H1 (cell line): ENCODE measurements at regions not wholly inside any gene's neighbourhood (a gene's known extent, or its start where the extent isn't known, plus 50 kb on each side); places are given as distances from the start of the nearest gene placed in this dataset.
"Not testable (repeated sequence)": the region's sequence is repeated elsewhere in the genome, so short reads cannot be mapped to it uniquely, and the experiment has no call there.

ENCODE experiments used
- CTCF ChIA-PET: fragments of 300-600 bp; sonication (Branson Sonifier 250); formaldehyde crosslinking; loops from one replicate; lab custom pipeline; 2021; ENCODE audit not compliant: partially characterized antibody; lab: Charles Lee
- POLR2A ChIA-PET: fragments of 300-600 bp; sonication (Branson Sonifier 250); formaldehyde crosslinking; loops from one replicate; lab custom pipeline; 2021; ENCODE audit warnings: inconsistent platforms; ENCODE audit not compliant: partially characterized antibody; lab: Charles Lee
- DNase-seq, 2 experiments: peaks; one replicate each; pipeline versions ENCODE4 v3.0.0 to v3.0.0-alpha.2; 2010 to 2022; ENCODE audit warnings: low spot score in 2 of 2, low read depth in 1 of 2, mixed read lengths in 1 of 2
- FAIRE-seq: peaks from 2 replicates; lab custom pipeline; 2011; peaks lifted over from hg19 to GRCh38; lab: Jason Lieb, UNC
- H2AFZ ChIP-seq: 2 replicates; pipeline ENCODE4 v1.8.1; 2012; ENCODE audit warnings: low read length, inconsistent platforms
- H2AK5ac ChIP-seq: 2 replicates; pipeline ENCODE4 v1.6.1; 2013; ENCODE audit warnings: low read depth, low read length
- H2BK120ac ChIP-seq: replicated peaks from 2 replicates; pipeline ENCODE3; 2013; ENCODE audit warnings: low read depth, low read length, inconsistent platforms
- H2BK12ac ChIP-seq: 2 replicates; pipeline ENCODE4 v1.6.1; 2013; ENCODE audit warnings: low read depth, low read length
- H2BK15ac ChIP-seq: 2 replicates; pipeline ENCODE4 v1.6.1; 2013; ENCODE audit warnings: low read length
- H2BK20ac ChIP-seq: 2 replicates; pipeline ENCODE4 v1.6.1; 2013; ENCODE audit warnings: low read length
- H2BK5ac ChIP-seq: 2 replicates; pipeline ENCODE4 v1.6.1; 2013; ENCODE audit warnings: low read depth, low read length
- H3K14ac ChIP-seq: 2 replicates; pipeline ENCODE4 v1.6.1; 2013; ENCODE audit warnings: inconsistent platforms; ENCODE audit not compliant: insufficient read length
- H3K18ac ChIP-seq: 2 replicates; pipeline ENCODE4 v1.6.1; 2013; ENCODE audit warnings: low read length; ENCODE audit errors: extremely low read depth
- H3K23ac ChIP-seq: 2 replicates; pipeline ENCODE4 v1.6.1; 2013; ENCODE audit warnings: inconsistent platforms; ENCODE audit not compliant: insufficient read length
- H3K23me2 ChIP-seq: 2 replicates; pipeline ENCODE4 v1.6.1; 2013; ENCODE audit warnings: low read depth, low read length
- H3K27ac ChIP-seq: 2 replicates; pipeline ENCODE4 v1.6.1; 2011; ENCODE audit warnings: low read depth, low read length, inconsistent platforms
- H3K27me3 ChIP-seq, 4 experiments: replicated peaks in 1 of 4; 1 replicate in 1 of 4; 2 replicates in 3 of 4; pipeline versions ENCODE4 v1.6.1 to v1.8.1; 2011 to 2013; ENCODE audit warnings: low read length in 3 of 4, mild to moderate bottlenecking in 3 of 4, inconsistent platforms in 2 of 4, mixed read lengths in 2 of 4, moderate library complexity in 1 of 4; ENCODE audit not compliant: control insufficient read depth in 3 of 4, insufficient read depth in 3 of 4; ENCODE audit errors: extremely low read depth in 1 of 4
- H3K36me3 ChIP-seq, 4 experiments: 2 replicates each; pipeline versions ENCODE4 v1.6.1 to v1.8.1; 2011 to 2013; ENCODE audit warnings: mild to moderate bottlenecking in 4 of 4, low read length in 3 of 4, moderate library complexity in 2 of 4, control low read depth in 1 of 4, inconsistent platforms in 1 of 4; ENCODE audit not compliant: insufficient read depth in 4 of 4, control insufficient read depth in 2 of 4
- H3K4ac ChIP-seq: replicated peaks from 2 replicates; pipeline ENCODE3; 2013; ENCODE audit warnings: low read length, low read depth, mixed read lengths, inconsistent platforms; ENCODE audit not compliant: insufficient read length
- H3K4me1 ChIP-seq, 4 experiments: replicated peaks in 1 of 4; 1 replicate in 1 of 4; 2 replicates in 3 of 4; pipeline versions ENCODE4 v1.6.1 to v1.8.1; 2011 to 2013; ENCODE audit warnings: low read length in 3 of 4, inconsistent platforms in 2 of 4, mixed read lengths in 1 of 4; ENCODE audit not compliant: insufficient read depth in 4 of 4, control insufficient read depth in 3 of 4
- H3K4me2 ChIP-seq, 2 experiments: 2 replicates each; pipeline versions ENCODE4 v1.6.1 to v1.8.1; 2011 to 2013; ENCODE audit warnings: low read depth in 2 of 2, low read length in 2 of 2, control low read depth in 1 of 2, inconsistent platforms in 1 of 2, mild to moderate bottlenecking in 1 of 2; ENCODE audit not compliant: insufficient read depth in 1 of 2
- H3K4me3 ChIP-seq, 4 experiments: fragments of 200-600, 300-600 bp in 1 of 4; sonication (generic), shearing (Covaris generic), sonication (Bioruptor Twin) in 1 of 4; 2 replicates each; pipeline versions ENCODE4 v1.5.1 to v1.8.1; 2011 to 2016; ENCODE audit warnings: low read length in 4 of 4, low read depth in 3 of 4, control low read depth in 2 of 4, inconsistent platforms in 2 of 4, mild to moderate bottlenecking in 2 of 4, mixed read lengths in 1 of 4, moderate library complexity in 1 of 4; ENCODE audit not compliant: insufficient read depth in 2 of 4; ENCODE audit errors: extremely low read depth in 1 of 4
- H3K56ac ChIP-seq: replicated peaks from 2 replicates; pipeline ENCODE3; 2013; ENCODE audit warnings: low read depth, mild to moderate bottlenecking, mixed read lengths, low read length, inconsistent platforms; ENCODE audit not compliant: insufficient read length
- H3K79me1 ChIP-seq: 2 replicates; pipeline ENCODE4 v1.6.1; 2013; ENCODE audit warnings: low read depth, low read length, control low read depth
- H3K79me2 ChIP-seq, 2 experiments: 2 replicates each; pipeline versions ENCODE4 v1.6.1 to v1.8.1; 2012 to 2013; ENCODE audit warnings: low read length in 2 of 2, mild to moderate bottlenecking in 2 of 2, inconsistent platforms in 1 of 2; ENCODE audit not compliant: insufficient read depth in 2 of 2, control insufficient read depth in 1 of 2
- H3K9ac ChIP-seq, 4 experiments: replicated peaks in 1 of 4; 1 replicate in 1 of 4; 2 replicates in 3 of 4; pipeline versions ENCODE4 v1.6.1 to v1.8.1; 2011 to 2013; ENCODE audit warnings: low read depth in 3 of 4, low read length in 3 of 4, control low read depth in 2 of 4, mild to moderate bottlenecking in 2 of 4, moderate library complexity in 2 of 4, inconsistent platforms in 1 of 4; ENCODE audit errors: extremely low read depth in 1 of 4
- H3K9me3 ChIP-seq, 2 experiments: 2 replicates each; pipeline versions ENCODE4 v1.6.1 to v1.8.1; 2012 to 2013; ENCODE audit warnings: mild to moderate bottlenecking in 2 of 2, moderate library complexity in 2 of 2, control low read depth in 1 of 2, inconsistent platforms in 1 of 2, low read depth in 1 of 2, low read length in 1 of 2, mixed read lengths in 1 of 2; ENCODE audit not compliant: insufficient read depth in 2 of 2
- H4K20me1 ChIP-seq, 2 experiments: replicated peaks in 1 of 2; 2 replicates each; pipeline versions ENCODE3 to v1.8.1; 2011 to 2013; ENCODE audit warnings: inconsistent platforms in 2 of 2, low read length in 2 of 2, mild to moderate bottlenecking in 1 of 2; ENCODE audit not compliant: insufficient read depth in 2 of 2, control insufficient read depth in 1 of 2
- H4K5ac ChIP-seq: 2 replicates; pipeline ENCODE4 v1.6.1; 2013; ENCODE audit warnings: low read length, low read depth, mixed read lengths, inconsistent platforms; ENCODE audit not compliant: insufficient read length
- H4K8ac ChIP-seq: 2 replicates; pipeline ENCODE4 v1.8.0; 2013; ENCODE audit warnings: mild to moderate bottlenecking, moderate library complexity, low read length, inconsistent platforms; ENCODE audit not compliant: insufficient read depth; ENCODE audit errors: extremely low read depth
- H4K91ac ChIP-seq: replicated peaks from 2 replicates; pipeline ENCODE3; 2013; ENCODE audit warnings: low read length, mixed read lengths, inconsistent platforms; ENCODE audit not compliant: insufficient read length
- EGR1 ChIP-seq: IDR thresholded peaks from 2 replicates; pipeline ENCODE4 v1.6.1; 2011; ENCODE audit warnings: low read depth, low read length, borderline replicate concordance
- GABPA ChIP-seq: IDR thresholded peaks from 2 replicates; pipeline ENCODE4 v1.6.1; 2011; ENCODE audit warnings: mild to moderate bottlenecking, low read length, moderate library complexity, borderline replicate concordance; ENCODE audit not compliant: insufficient read depth
- SIN3A ChIP-seq, 2 experiments: IDR thresholded peaks in 1 of 2; conservative IDR thresholded peaks in 1 of 2; 2 replicates each; pipeline ENCODE4 v1.6.1; 2011 to 2012; ENCODE audit warnings: low read length in 2 of 2, improper control_type of control experiment in 1 of 2, low read depth in 1 of 2, mild to moderate bottlenecking in 1 of 2
- SIRT6 ChIP-seq: IDR thresholded peaks from one replicate; pipeline ENCODE4 v1.7.1; 2012; ENCODE audit warnings: low read length, inconsistent platforms
- SP2 ChIP-seq: IDR thresholded peaks from 2 replicates; pipeline ENCODE4 v1.6.1; 2012; ENCODE audit warnings: mild to moderate bottlenecking, low read length, inconsistent platforms
- SP4 ChIP-seq: IDR thresholded peaks from 2 replicates; pipeline ENCODE4 v1.6.1; 2012; ENCODE audit warnings: low read length, inconsistent platforms
- SUZ12 ChIP-seq: fragments of 200-600 bp; sonication (generic); IDR thresholded peaks from 2 replicates; pipeline ENCODE4 v1.6.1; 2012; ENCODE audit warnings: mild to moderate bottlenecking, inconsistent platforms, low read length, moderate library complexity, mixed read lengths
- WGBS, 2 experiments: shearing (Covaris generic) in 1 of 2; methylation state at CpG; one replicate each; pipeline versions ENCODE4 v1.1.6 to v1.1.7; 2013 to 2015; ENCODE audit warnings: low lambda C conversion rate in 2 of 2, mixed read lengths in 2 of 2, inconsistent platforms in 1 of 2, low coverage in 1 of 2, missing lambda C conversion rate in 1 of 2; ENCODE audit not compliant: insufficient replicate concordance in 2 of 2, insufficient coverage in 1 of 2, insufficient read length in 1 of 2; ENCODE audit errors: extremely low coverage in 1 of 2, missing lambda C conversion rate in 1 of 2; 5-methylcytosine and 5-hydroxymethylcytosine counted together
- TF ChIP-seq, protein P1 (sequence below): IDR thresholded peaks from 2 replicates; pipeline ENCODE4 v1.6.1; 2012; ENCODE audit warnings: inconsistent platforms

GRCh38 chr12:63495974-63496373, 172.3 kb downstream of the DPY19L2 start (continued):
- TF ChIP-seq SP2 = no peak
- TF ChIP-seq EGR1 = no peak
- TF ChIP-seq SIN3A (conservative IDR thresholded peaks at IDR 0.05 in 1 of 2, IDR thresholded peaks at IDR 0.05 in 1 of 2; ENCODE audit: low read depth in 1 of 2, low read length in 2 of 2) = no peak
- TF ChIP-seq, protein P1, sequence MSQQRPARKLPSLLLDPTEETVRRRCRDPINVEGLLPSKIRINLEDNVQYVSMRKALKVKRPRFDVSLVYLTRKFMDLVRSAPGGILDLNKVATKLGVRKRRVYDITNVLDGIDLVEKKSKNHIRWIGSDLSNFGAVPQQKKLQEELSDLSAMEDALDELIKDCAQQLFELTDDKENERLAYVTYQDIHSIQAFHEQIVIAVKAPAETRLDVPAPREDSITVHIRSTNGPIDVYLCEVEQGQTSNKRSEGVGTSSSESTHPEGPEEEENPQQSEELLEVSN = no peak
- no peak for TF ChIP-seq SP4
- no peak for TF ChIP-seq SIRT6
- no peak for TF ChIP-seq SUZ12
- no peak for TF ChIP-seq GABPA

DNA sequence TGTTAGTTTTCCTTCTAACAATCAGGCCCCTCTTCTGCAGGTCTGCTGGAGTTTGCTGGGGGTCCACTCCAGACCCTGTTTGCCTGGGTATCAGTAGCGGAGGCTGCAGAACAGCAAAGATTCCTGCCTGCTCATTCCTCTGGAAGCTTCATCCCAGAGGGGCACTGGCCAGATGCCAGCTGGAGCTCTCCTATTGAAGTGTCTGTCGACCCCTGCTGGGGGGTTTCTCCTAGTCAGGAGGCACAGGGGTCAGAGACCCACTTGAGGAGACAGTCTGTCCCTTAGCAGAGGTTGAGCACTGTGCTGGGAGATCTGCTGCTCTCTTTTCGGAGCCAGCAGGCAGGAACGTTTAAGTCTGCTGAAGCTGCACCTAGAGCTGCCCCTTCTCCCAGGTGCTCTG, 174.9 kb downstream of the DPY19L2 start:
- H3K23ac ChIP-seq, H3K9ac ChIP-seq, H3K27me3 ChIP-seq, H3K14ac ChIP-seq, H4K91ac ChIP-seq, H3K4ac ChIP-seq, H3K4me1 ChIP-seq, CTCF ChIA-PET, FAIRE-seq, H4K5ac ChIP-seq, H3K79me2 ChIP-seq, H3K36me3 ChIP-seq, POLR2A ChIA-PET, H2BK120ac ChIP-seq, H2BK15ac ChIP-seq, H2AFZ ChIP-seq, H3K79me1 ChIP-seq, H3K18ac ChIP-seq, H4K8ac ChIP-seq, H3K56ac ChIP-seq, H3K9me3 ChIP-seq, H3K23me2 ChIP-seq, H2BK20ac ChIP-seq, H3K4me3 ChIP-seq, H4K20me1 ChIP-seq, DNase-seq, H3K4me2 ChIP-seq, H2BK12ac ChIP-seq, H2BK5ac ChIP-seq, H3K27ac ChIP-seq, H2AK5ac ChIP-seq: not testable (repeated sequence)
- 94% methylated on average over 4 of the region's 4 CpGs; no CpG with 5 or more reads in 1 of the 2 experiments for WGBS, 2 experiments
